HUES48 (cell line): ENCODE measurements at regions not wholly inside any gene's neighbourhood (a gene's known extent, or its start where the extent isn't known, plus 50 kb on each side); places are given as distances from the start of the nearest gene placed in this dataset.

Source experiments
- H3K27ac ChIP-seq: one replicate; pipeline ENCODE4 v1.7.0; 2013; ENCODE audit warnings: low read depth, low read length, inconsistent platforms
- H3K27me3 ChIP-seq: 2 replicates; pipeline ENCODE4 v1.6.1; 2013; ENCODE audit warnings: mild to moderate bottlenecking, low read length; ENCODE audit not compliant: control insufficient read depth, insufficient read depth
- H3K36me3 ChIP-seq: 2 replicates; pipeline ENCODE4 v1.6.1; 2013; ENCODE audit warnings: low read length; ENCODE audit not compliant: control insufficient read depth, insufficient read depth
- H3K4me1 ChIP-seq: 2 replicates; pipeline ENCODE4 v1.6.1; 2013; ENCODE audit warnings: mild to moderate bottlenecking, low read length; ENCODE audit not compliant: control insufficient read depth, insufficient read depth
- H3K4me3 ChIP-seq: 2 replicates; pipeline ENCODE4 v1.5.1; 2013; ENCODE audit warnings: mild to moderate bottlenecking, low read depth, low read length
- H3K9ac ChIP-seq: 2 replicates; pipeline ENCODE4 v1.6.1; 2013; ENCODE audit warnings: mild to moderate bottlenecking, low read depth, low read length, moderate library complexity
- H3K9me3 ChIP-seq: 2 replicates; pipeline ENCODE4 v1.6.1; 2013; ENCODE audit warnings: low read length; ENCODE audit not compliant: control insufficient read depth, insufficient read depth

- H3K27me3 ChIP-seq: no peaks in the 10 kb centered on the region
Observed at GRCh38 chr1:196090226-196090625, 518.0 kb downstream of the KCNT2 start.

GRCh38 chr1:196088541-196088940 lies 519.7 kb downstream of the KCNT2 start:
- H3K9me3 ChIP-seq: no peaks in the 10 kb centered on the region
- H3K4me1 ChIP-seq: no peaks in the 10 kb centered on the region
- no peaks in the 10 kb centered on the region for H3K36me3 ChIP-seq
- no peaks in the 10 kb centered on the region for H3K27me3 ChIP-seq
- no peak overlapping the region for H3K27ac ChIP-seq
- H3K9ac ChIP-seq: no peak overlapping the region
- H3K4me3 ChIP-seq: no peak overlapping the region

More at GRCh38 chr1:196090226-196090625, 518.0 kb downstream of the KCNT2 start:
- Histone ChIP-seq H3K36me3 (no peaks in the 10 kb centered on the region), H3K27ac (no peak overlapping the region), H3K9me3 (no peaks in the 10 kb centered on the region), H3K9ac (no peak overlapping the region), H3K4me3 (no peak overlapping the region), H3K4me1 (no peaks in the 10 kb centered on the region)

GRCh38 chr1:196078691-196079090 lies 529.5 kb downstream of the KCNT2 start:
- Histone ChIP-seq H3K36me3 (no peaks in the 10 kb centered on the region), H3K27me3 (no peaks in the 10 kb centered on the region), H3K4me1 (no peaks in the 10 kb centered on the region), H3K9ac (no peak overlapping the region), H3K4me3 (no peak overlapping the region), H3K27ac (no peak overlapping the region), H3K9me3 (no peaks in the 10 kb centered on the region)

- H3K27me3 ChIP-seq: no peaks in the 10 kb centered on the region
Observed at GRCh38 chr1:196075621-196076020, 532.6 kb downstream of the KCNT2 start.

GRCh38 chr1:196074182-196074581 lies 534.1 kb downstream of the KCNT2 start:
- H3K27ac ChIP-seq: no peak overlapping the region
- no peaks in the 10 kb centered on the region for H3K4me1 ChIP-seq
- H3K4me3 ChIP-seq: no peak overlapping the region
- no peak overlapping the region for H3K9ac ChIP-seq
- no peaks in the 10 kb centered on the region for H3K9me3 ChIP-seq
- H3K27me3 ChIP-seq: no peaks in the 10 kb centered on the region
- no peaks in the 10 kb centered on the region for H3K36me3 ChIP-seq

More at GRCh38 chr1:196075621-196076020, 532.6 kb downstream of the KCNT2 start:
- Histone ChIP-seq H3K9me3 (no peaks in the 10 kb centered on the region), H3K4me3 (no peak overlapping the region), H3K27ac (no peak overlapping the region), H3K4me1 (no peaks in the 10 kb centered on the region), H3K9ac (no peak overlapping the region), H3K36me3 (no peaks in the 10 kb centered on the region)

GRCh38 chr1:196071447-196071846 lies 536.8 kb downstream of the KCNT2 start:
- H3K27ac ChIP-seq: no peak overlapping the region
- no peaks in the 10 kb centered on the region for H3K36me3 ChIP-seq
- H3K4me3 ChIP-seq: no peak overlapping the region
- H3K27me3 ChIP-seq: no peaks in the 10 kb centered on the region
- H3K9me3 ChIP-seq: no peaks in the 10 kb centered on the region
- no peak overlapping the region for H3K9ac ChIP-seq
- H3K4me1 ChIP-seq: 0 out of 2 replicates have a peak, but pooled peaks cover 4% of the 10 kb centered on the region

GRCh38 chr1:196070940-196071339 lies 537.3 kb downstream of the KCNT2 start:
- Histone ChIP-seq H3K9me3 (no peaks in the 10 kb centered on the region), H3K27me3 (no peaks in the 10 kb centered on the region), H3K4me1 (0 out of 2 replicates have a peak, but pooled peaks cover 4% of the 10 kb centered on the region), H3K27ac (no peak overlapping the region), H3K9ac (no peak overlapping the region), H3K36me3 (no peaks in the 10 kb centered on the region), H3K4me3 (no peak overlapping the region)

GRCh38 chr1:196063952-196064351 lies 544.3 kb downstream of the KCNT2 start:
- Histone ChIP-seq H3K9ac (no peak overlapping the region), H3K4me1 (0 out of 2 replicates have a peak, but pooled peaks cover 4% of the 10 kb centered on the region), H3K9me3 (no peaks in the 10 kb centered on the region), H3K36me3 (no peaks in the 10 kb centered on the region), H3K27ac (no peak overlapping the region), H3K27me3 (no peaks in the 10 kb centered on the region), H3K4me3 (no peak overlapping the region)

GRCh38 chr1:196063294-196063693 lies 544.9 kb downstream of the KCNT2 start:
- H3K36me3 ChIP-seq: no peaks in the 10 kb centered on the region
- H3K9me3 ChIP-seq: no peaks in the 10 kb centered on the region
- H3K4me3 ChIP-seq: no peak overlapping the region
- H3K27me3 ChIP-seq: no peaks in the 10 kb centered on the region
- H3K9ac ChIP-seq: no peak overlapping the region
- H3K4me1 ChIP-seq: 0 out of 2 replicates have a peak, but pooled peaks cover 4% of the 10 kb centered on the region
- no peak overlapping the region for H3K27ac ChIP-seq

GRCh38 chr1:196060539-196060938 lies 547.7 kb downstream of the KCNT2 start:
- no peaks in the 10 kb centered on the region for H3K27me3 ChIP-seq
- no peaks in the 10 kb centered on the region for H3K9me3 ChIP-seq
- no peaks in the 10 kb centered on the region for H3K36me3 ChIP-seq
- peaks cover 6% of the 10 kb centered on the region; the same call in 1 of the 2 replicates for H3K4me1 ChIP-seq
- H3K4me3 ChIP-seq: no peak overlapping the region
- no peak overlapping the region for H3K27ac ChIP-seq
- no peak overlapping the region for H3K9ac ChIP-seq

- H3K36me3 ChIP-seq: no peaks in the 10 kb centered on the region
- no peaks in the 10 kb centered on the region for H3K9me3 ChIP-seq
- no peak overlapping the region for H3K4me3 ChIP-seq
- H3K27ac ChIP-seq: no peak overlapping the region
- H3K27me3 ChIP-seq: no peaks in the 10 kb centered on the region
- H3K4me1 ChIP-seq: peaks cover 6% of the 10 kb centered on the region; the same call in 1 of the 2 replicates
- no peak overlapping the region for H3K9ac ChIP-seq
Observed at GRCh38 chr1:196059210-196059609, 549.0 kb downstream of the KCNT2 start.

- Histone ChIP-seq H3K4me3 (no peak overlapping the region), H3K27me3 (no peaks in the 10 kb centered on the region), H3K36me3 (no peaks in the 10 kb centered on the region), H3K9me3 (no peaks in the 10 kb centered on the region), H3K9ac (no peak overlapping the region), H3K4me1 (peaks cover 6% of the 10 kb centered on the region; the same call in 1 of the 2 replicates), H3K27ac (no peak overlapping the region)
Observed at GRCh38 chr1:196056966-196057365, 551.3 kb downstream of the KCNT2 start.
